ENCODE measurements at regions not wholly inside any gene's neighbourhood (a gene's known extent, or its start where the extent isn't known, plus 50 kb on each side); places are given as distances from the start of the nearest gene placed in this dataset.

GRCh38 chr2:163877316-163877715 lies 141.5 kb upstream of the FIGN start:
- TF ChIP-seq CTCF (IDR thresholded peaks at IDR 0.05) (no peak), POLR2AphosphoS5 (IDR thresholded peaks at IDR 0.05) (no peak)
